ENCODE measurements at regions not wholly inside any gene's neighbourhood (a gene's known extent, or its start where the extent isn't known, plus 50 kb on each side); places are given as distances from the start of the nearest gene placed in this dataset.

DNA sequence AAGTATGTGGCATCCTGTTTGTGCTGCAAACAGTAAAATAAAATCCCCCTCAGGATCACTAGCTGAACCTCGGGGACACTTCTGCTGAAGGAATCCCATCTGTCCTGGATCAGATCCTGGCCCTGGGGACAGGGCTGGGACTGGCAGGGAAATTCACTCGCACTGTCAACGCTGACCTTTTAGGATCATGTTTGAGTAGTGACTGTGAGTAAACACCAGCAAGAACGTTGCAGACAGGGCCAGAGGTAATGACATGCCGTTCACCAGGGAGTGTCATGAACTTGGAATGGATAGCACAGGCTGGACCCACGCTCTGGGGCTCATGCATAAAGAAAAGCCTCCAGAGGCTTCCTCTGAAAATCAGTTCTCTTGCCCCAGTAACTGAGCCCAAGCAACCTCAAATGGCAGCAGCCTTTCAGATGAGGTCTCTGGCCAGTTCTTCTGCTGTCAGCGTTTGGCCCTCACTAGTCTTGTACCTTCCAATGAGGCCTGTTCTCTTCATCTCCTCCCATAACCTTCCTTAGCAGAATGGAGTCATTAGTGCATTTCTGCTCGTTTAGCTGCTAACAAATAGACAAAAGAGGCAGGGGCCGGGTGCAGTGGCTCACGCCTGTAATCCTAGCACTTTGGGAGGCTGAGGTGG is 51.0 kb upstream of the BARX2 start:
- no peaks in the 10 kb centered on the region for H3K36me3 Mint-ChIP-seq (ENCODE audit: unreplicated experiment)
- no peak for DNase-seq (ENCODE audit: extremely low spot score, unreplicated experiment)
- H3K27ac Mint-ChIP-seq (ENCODE audit: unreplicated experiment): no peak overlapping the region
- H3K9me3 Mint-ChIP-seq (ENCODE audit: unreplicated experiment): no peaks in the 10 kb centered on the region
- TF ChIP-seq, protein P1, sequence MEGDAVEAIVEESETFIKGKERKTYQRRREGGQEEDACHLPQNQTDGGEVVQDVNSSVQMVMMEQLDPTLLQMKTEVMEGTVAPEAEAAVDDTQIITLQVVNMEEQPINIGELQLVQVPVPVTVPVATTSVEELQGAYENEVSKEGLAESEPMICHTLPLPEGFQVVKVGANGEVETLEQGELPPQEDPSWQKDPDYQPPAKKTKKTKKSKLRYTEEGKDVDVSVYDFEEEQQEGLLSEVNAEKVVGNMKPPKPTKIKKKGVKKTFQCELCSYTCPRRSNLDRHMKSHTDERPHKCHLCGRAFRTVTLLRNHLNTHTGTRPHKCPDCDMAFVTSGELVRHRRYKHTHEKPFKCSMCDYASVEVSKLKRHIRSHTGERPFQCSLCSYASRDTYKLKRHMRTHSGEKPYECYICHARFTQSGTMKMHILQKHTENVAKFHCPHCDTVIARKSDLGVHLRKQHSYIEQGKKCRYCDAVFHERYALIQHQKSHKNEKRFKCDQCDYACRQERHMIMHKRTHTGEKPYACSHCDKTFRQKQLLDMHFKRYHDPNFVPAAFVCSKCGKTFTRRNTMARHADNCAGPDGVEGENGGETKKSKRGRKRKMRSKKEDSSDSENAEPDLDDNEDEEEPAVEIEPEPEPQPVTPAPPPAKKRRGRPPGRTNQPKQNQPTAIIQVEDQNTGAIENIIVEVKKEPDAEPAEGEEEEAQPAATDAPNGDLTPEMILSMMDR (IDR thresholded peaks at IDR 0.05): no peak
- peaks cover 9% of the 10 kb centered on the region for H3K4me1 Mint-ChIP-seq (ENCODE audit: unreplicated experiment)
- peak overlapping the region; percentile 3 for H3K4me3 Mint-ChIP-seq (ENCODE audit: unreplicated experiment)
- H3K27me3 Mint-ChIP-seq (ENCODE audit: unreplicated experiment): peaks cover 11% of the 10 kb centered on the region

DNA sequence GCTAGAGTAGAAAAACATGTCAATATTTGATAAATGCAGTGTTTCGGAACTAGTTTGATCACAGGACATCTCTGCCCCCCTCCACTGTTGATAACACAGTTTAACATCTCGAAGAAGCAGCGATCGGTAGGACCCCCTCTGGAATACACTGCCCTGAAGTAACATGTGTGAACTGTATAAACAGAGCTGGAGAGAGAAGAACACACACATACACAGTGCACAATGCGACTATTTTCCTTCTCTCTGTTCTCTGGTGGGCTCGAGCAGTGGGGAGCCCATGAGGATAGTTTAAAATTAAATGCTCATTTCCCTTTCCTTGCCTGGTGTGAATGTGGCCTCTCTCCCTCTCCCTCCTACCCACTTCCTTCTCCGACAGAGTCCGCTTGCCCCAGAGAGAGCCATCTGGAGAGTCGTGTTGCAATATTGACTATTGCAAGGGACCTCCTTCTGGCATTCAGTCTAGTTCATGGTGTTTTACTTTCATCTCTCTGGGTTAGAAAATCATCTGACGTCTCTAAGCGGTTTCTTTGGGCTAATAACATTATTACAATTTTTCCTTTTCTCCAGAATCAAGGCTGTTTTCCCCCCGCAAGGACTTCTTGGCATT is 51.6 kb upstream of the BARX2 start:
- DNase-seq (ENCODE audit: extremely low spot score, unreplicated experiment): no peak
- H3K4me3 Mint-ChIP-seq (ENCODE audit: unreplicated experiment): peak overlapping the region; percentile 3
- peaks cover 9% of the 10 kb centered on the region for H3K4me1 Mint-ChIP-seq (ENCODE audit: unreplicated experiment)
- H3K9me3 Mint-ChIP-seq (ENCODE audit: unreplicated experiment): no peaks in the 10 kb centered on the region
- no peaks in the 10 kb centered on the region for H3K36me3 Mint-ChIP-seq (ENCODE audit: unreplicated experiment)
- TF ChIP-seq, protein P1 (IDR thresholded peaks at IDR 0.05): no peak
- no peak overlapping the region for H3K27ac Mint-ChIP-seq (ENCODE audit: unreplicated experiment)
- peaks cover 13% of the 10 kb centered on the region for H3K27me3 Mint-ChIP-seq (ENCODE audit: unreplicated experiment)

DNA sequence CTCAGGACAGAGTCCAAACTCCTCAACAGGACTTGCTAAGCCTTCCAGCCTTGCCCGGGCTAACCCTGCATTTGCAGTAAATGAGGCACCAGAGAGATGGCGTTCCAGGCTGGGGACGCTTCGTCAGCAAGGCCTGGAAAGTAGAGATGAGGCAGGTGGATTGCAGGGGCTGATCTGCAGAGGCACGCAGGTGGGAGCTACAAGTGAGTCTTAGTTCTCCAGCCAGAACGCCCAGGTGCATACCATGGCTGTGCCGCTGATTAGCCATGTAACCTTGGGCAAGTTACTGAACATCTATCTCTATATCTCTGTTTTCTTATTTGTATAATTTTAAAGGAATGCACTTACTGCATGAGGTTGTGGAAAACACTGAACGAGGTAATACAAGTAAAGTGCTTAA is 52.7 kb upstream of the BARX2 start:
- peaks cover 9% of the 10 kb centered on the region for H3K4me1 Mint-ChIP-seq (ENCODE audit: unreplicated experiment)

DNA sequence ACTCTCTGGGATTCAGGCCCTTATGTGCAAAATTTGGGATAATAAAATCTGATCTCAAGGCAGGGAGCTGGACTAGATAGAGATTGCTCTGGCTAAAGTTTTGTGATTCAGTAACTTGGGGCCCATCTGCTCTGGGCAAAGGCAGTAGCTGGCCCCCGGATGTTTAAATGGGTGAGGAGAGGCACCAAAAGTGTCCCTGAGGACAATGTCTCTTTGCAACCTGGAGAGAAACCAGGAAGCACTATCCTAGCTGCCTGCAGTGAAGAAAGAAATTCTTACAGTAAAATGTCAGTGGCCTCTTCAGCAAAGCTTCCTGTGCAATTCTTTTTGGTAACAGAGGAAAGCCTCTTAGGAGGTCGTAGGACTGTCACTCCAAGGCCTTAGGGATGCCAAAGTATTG is 54.6 kb upstream of the BARX2 start:
- no peaks in the 10 kb centered on the region for H3K36me3 Mint-ChIP-seq (ENCODE audit: unreplicated experiment)
- H3K4me3 Mint-ChIP-seq (ENCODE audit: unreplicated experiment): no peak overlapping the region
- H3K4me1 Mint-ChIP-seq (ENCODE audit: unreplicated experiment): peaks cover 9% of the 10 kb centered on the region
- no peak overlapping the region for H3K27ac Mint-ChIP-seq (ENCODE audit: unreplicated experiment)
- TF ChIP-seq, protein P1 (IDR thresholded peaks at IDR 0.05): no peak
- H3K9me3 Mint-ChIP-seq (ENCODE audit: unreplicated experiment): no peaks in the 10 kb centered on the region
- DNase-seq (ENCODE audit: extremely low spot score, unreplicated experiment): no peak
- H3K27me3 Mint-ChIP-seq (ENCODE audit: unreplicated experiment): peaks cover 14% of the 10 kb centered on the region

More for the DNA sequence above, 52.7 kb upstream of the BARX2 start:
- no peak for DNase-seq (ENCODE audit: extremely low spot score, unreplicated experiment)
- Mint-ChIP-seq H3K27ac (ENCODE audit: unreplicated experiment) (no peak overlapping the region), H3K9me3 (ENCODE audit: unreplicated experiment) (no peaks in the 10 kb centered on the region), H3K4me3 (ENCODE audit: unreplicated experiment) (no peak overlapping the region), H3K27me3 (ENCODE audit: unreplicated experiment) (peaks cover 13% of the 10 kb centered on the region), H3K36me3 (ENCODE audit: unreplicated experiment) (no peaks in the 10 kb centered on the region)
- TF ChIP-seq, protein P1 (IDR thresholded peaks at IDR 0.05): no peak

DNA sequence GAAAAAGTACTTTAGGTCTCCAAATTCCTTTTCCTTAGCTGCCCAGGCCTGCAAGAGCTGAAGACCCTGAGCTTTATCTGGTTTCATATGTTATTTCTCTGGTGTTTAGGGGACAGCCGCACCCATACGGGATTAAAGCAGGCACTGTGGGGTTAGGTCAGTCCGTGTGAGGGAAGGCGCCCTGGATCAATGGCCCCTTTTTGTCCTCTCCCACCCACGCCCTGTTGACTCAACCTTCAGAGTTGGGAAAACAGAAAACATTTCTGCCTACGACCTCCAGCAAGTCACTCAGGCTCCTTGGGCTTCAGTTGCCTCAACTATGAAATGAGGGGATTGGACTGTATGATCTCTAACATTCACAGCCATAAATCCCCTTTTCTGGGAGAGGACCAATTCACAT is 55.2 kb upstream of the BARX2 start:
- H3K27me3 Mint-ChIP-seq (ENCODE audit: unreplicated experiment): peaks cover 17% of the 10 kb centered on the region
- H3K4me3 Mint-ChIP-seq (ENCODE audit: unreplicated experiment): no peak overlapping the region

More for the DNA sequence above, 55.2 kb upstream of the BARX2 start:
- H3K9me3 Mint-ChIP-seq (ENCODE audit: unreplicated experiment): no peaks in the 10 kb centered on the region
- TF ChIP-seq, protein P1 (IDR thresholded peaks at IDR 0.05): no peak
- no peak overlapping the region for H3K27ac Mint-ChIP-seq (ENCODE audit: unreplicated experiment)
- peak; percentile 59 for DNase-seq (ENCODE audit: extremely low spot score, unreplicated experiment)
- H3K4me1 Mint-ChIP-seq (ENCODE audit: unreplicated experiment): peaks cover 9% of the 10 kb centered on the region
- H3K36me3 Mint-ChIP-seq (ENCODE audit: unreplicated experiment): no peaks in the 10 kb centered on the region

Data from osteocyte (in vitro differentiated cells).